ENCODE measurements at regions not wholly inside any gene's neighbourhood (a gene's known extent, or its start where the extent isn't known, plus 50 kb on each side); places are given as distances from the start of the nearest gene placed in this dataset.

- peak in 6 of 12 donors; percentile 15 to 33 (median 20) for TF ChIP-seq CTCF (IDR thresholded peaks at IDR 0.05)
- TF ChIP-seq POLR2A (IDR thresholded peaks at IDR 0.05) = no peak
These were observed 258.4 kb upstream of the SFSWAP start for GRCh38 chr12:131452444-131452860.
